IMR-90 (cell line): ENCODE measurements at regions not wholly inside any gene's neighbourhood (a gene's known extent, or its start where the extent isn't known, plus 50 kb on each side); places are given as distances from the start of the nearest gene placed in this dataset.

Experiments
- ATAC-seq: fragments of 200-7000 bp; cut with Tn5 transposase; 2 replicates; pipeline ENCODE4 v1.9.1; 2020; ENCODE audit warnings: low read depth, mild to moderate bottlenecking, moderate library complexity
- BruUV-seq: library from RNA; stranded (reverse); fragments of 400-500 nt; replicated peaks from 2 replicates; lab custom pipeline; 2021; lab: Mats Ljungman, UMichigan
- CTCF ChIA-PET: fragments of 300-600 bp; formaldehyde crosslinking; extraction: SDS; loops from one replicate; lab custom pipeline; 2021; ENCODE audit warnings: antibody characterized with exemption; lab: Yijun Ruan, JAX
- POLR2A ChIA-PET: fragments of 300-600 bp; sonication (Branson Sonifier 250); formaldehyde crosslinking; loops from one replicate; lab custom pipeline; 2022; ENCODE audit warnings: antibody characterized with exemption; ENCODE audit not compliant: unreplicated experiment; lab: Charles Lee
- DNase-seq: peaks from one replicate; pipeline ENCODE4 v3.0.0; 2013
- H2AFZ ChIP-seq: replicated peaks from 2 replicates; pipeline ENCODE3; 2013; ENCODE audit warnings: low read length, mild to moderate bottlenecking; ENCODE audit not compliant: poor library complexity
- H2AK5ac ChIP-seq: 2 replicates; pipeline ENCODE4 v1.6.1; 2013; ENCODE audit warnings: low read depth, low read length, inconsistent platforms
- H2AK9ac ChIP-seq: replicated peaks from 2 replicates; pipeline ENCODE3; 2013; ENCODE audit warnings: mild to moderate bottlenecking, low read depth, low read length, moderate library complexity; ENCODE audit not compliant: poor library complexity
- H2BK120ac ChIP-seq: 2 replicates; pipeline ENCODE4 v1.6.1; 2013; ENCODE audit warnings: low read depth, low read length, inconsistent platforms
- H2BK15ac ChIP-seq: 3 replicates; pipeline ENCODE4 v1.6.1; 2013; ENCODE audit warnings: low read depth, low read length, inconsistent platforms
- H2BK20ac ChIP-seq: 2 replicates; pipeline ENCODE4 v1.6.1; 2013; ENCODE audit warnings: low read depth, mild to moderate bottlenecking, inconsistent platforms, low read length, moderate library complexity
- H2BK5ac ChIP-seq: 2 replicates; pipeline ENCODE4 v1.6.1; 2013; ENCODE audit warnings: mild to moderate bottlenecking, low read depth, low read length, inconsistent platforms; ENCODE audit not compliant: poor library complexity, severe bottlenecking
- H3K14ac ChIP-seq: replicated peaks from 2 replicates; pipeline ENCODE4 v1.6.1; 2013; ENCODE audit warnings: low read depth, low read length, inconsistent platforms
- H3K18ac ChIP-seq: 2 replicates; pipeline ENCODE4 v1.6.1; 2013; ENCODE audit warnings: low read depth, low read length, control low read depth
- H3K23ac ChIP-seq: 2 replicates; pipeline ENCODE4 v1.6.1; 2013; ENCODE audit warnings: low read depth, low read length, inconsistent platforms
- H3K27ac ChIP-seq: 2 replicates; pipeline ENCODE4 v1.5.1; 2013; ENCODE audit warnings: mild to moderate bottlenecking, control low read depth, low read length; ENCODE audit not compliant: insufficient read depth
- H3K27me3 ChIP-seq: 2 replicates; pipeline ENCODE4 v1.6.1; 2013; ENCODE audit warnings: low read length; ENCODE audit not compliant: control insufficient read depth, insufficient read depth
- H3K36me3 ChIP-seq: 2 replicates; pipeline ENCODE4 v1.6.1; 2013; ENCODE audit warnings: low read length, mixed read lengths; ENCODE audit not compliant: control insufficient read depth, insufficient read depth
- H3K4ac ChIP-seq: 2 replicates; pipeline ENCODE4 v1.6.1; 2013; ENCODE audit warnings: low read depth, low read length, inconsistent platforms
- H3K4me1 ChIP-seq: 2 replicates; pipeline ENCODE4 v1.6.1; 2013; ENCODE audit warnings: low read length, mixed read lengths; ENCODE audit not compliant: control insufficient read depth, insufficient read depth
- H3K4me2 ChIP-seq: 2 replicates; pipeline ENCODE4 v1.6.1; 2013; ENCODE audit warnings: low read depth, mild to moderate bottlenecking, control low read depth, low read length, moderate library complexity
- H3K4me3 ChIP-seq: 2 replicates; pipeline ENCODE4 v1.5.1; 2013; ENCODE audit warnings: low read depth, mild to moderate bottlenecking, control low read depth, low read length, moderate library complexity; ENCODE audit not compliant: insufficient read depth
- H3K56ac ChIP-seq: 2 replicates; pipeline ENCODE4 v1.6.1; 2013; ENCODE audit warnings: low read length, inconsistent platforms; ENCODE audit not compliant: insufficient read depth; ENCODE audit errors: extremely low read depth
- H3K79me1 ChIP-seq, 2 experiments: 2 replicates each; pipeline ENCODE4 v1.6.1; 2013; ENCODE audit warnings: low read length in 2 of 2, inconsistent platforms in 1 of 2, low read depth in 1 of 2
- H3K9ac ChIP-seq: 2 replicates; pipeline ENCODE4 v1.6.1; 2013; ENCODE audit warnings: low read depth, low read length, control low read depth
- H3K9me1 ChIP-seq: 2 replicates; pipeline ENCODE4 v1.6.1; 2013; ENCODE audit warnings: low read length, inconsistent platforms; ENCODE audit not compliant: insufficient read depth
- H3K9me3 ChIP-seq: 2 replicates; pipeline ENCODE4 v1.6.1; 2013; ENCODE audit warnings: low read length; ENCODE audit not compliant: control insufficient read depth, insufficient read depth
- H4K20me1 ChIP-seq: 2 replicates; pipeline ENCODE4 v1.6.1; 2013; ENCODE audit warnings: low read length, inconsistent platforms; ENCODE audit not compliant: insufficient read depth
- H4K5ac ChIP-seq: 2 replicates; pipeline ENCODE4 v1.6.1; 2013; ENCODE audit warnings: mild to moderate bottlenecking, low read depth, low read length, control low read depth
- H4K8ac ChIP-seq, 2 experiments: 2 replicates each; pipeline ENCODE4 v1.6.1; 2013; ENCODE audit warnings: low read depth in 2 of 2, low read length in 2 of 2, control low read depth in 1 of 2, inconsistent platforms in 1 of 2
- H4K91ac ChIP-seq: 2 replicates; pipeline ENCODE4 v1.6.1; 2013; ENCODE audit warnings: low read depth, low read length, inconsistent platforms; ENCODE audit not compliant: insufficient read depth
- BHLHE40 ChIP-seq: fragments of 150-350 bp; IDR thresholded peaks from 2 replicates; pipeline ENCODE4 v1.6.1; 2016; ENCODE audit warnings: mild to moderate bottlenecking, low read depth, low read length
- CEBPB ChIP-seq: IDR thresholded peaks from 2 replicates; pipeline ENCODE4 v1.6.1; 2012; ENCODE audit warnings: low read depth, low read length, improper control_type of control experiment
- CTCF ChIP-seq: conservative IDR thresholded peaks from 2 replicates; pipeline ENCODE4 v1.5.1; 2012; ENCODE audit warnings: mild to moderate bottlenecking, low read depth, low read length, improper control_type of control experiment
- ELK1 ChIP-seq: fragments of 150-350 bp; IDR thresholded peaks from 2 replicates; pipeline ENCODE4 v1.6.1; 2016; ENCODE audit warnings: low read depth, mild to moderate bottlenecking, low read length, moderate library complexity, borderline replicate concordance
- MAFK ChIP-seq: IDR thresholded peaks from 2 replicates; pipeline ENCODE4 v1.6.1; 2012; ENCODE audit warnings: low read depth, low read length, improper control_type of control experiment
- MAZ ChIP-seq: IDR thresholded peaks from 2 replicates; pipeline ENCODE4 v1.6.1; 2012; ENCODE audit warnings: low read depth, mild to moderate bottlenecking, low read length, improper control_type of control experiment, moderate library complexity, borderline replicate concordance
- MXI1 ChIP-seq: IDR thresholded peaks from 2 replicates; pipeline ENCODE4 v1.6.1; 2012; ENCODE audit warnings: low read depth, mild to moderate bottlenecking, low read length, moderate library complexity, borderline replicate concordance
- POLR2A ChIP-seq: IDR thresholded peaks from 2 replicates; pipeline ENCODE4 v1.6.1; 2012; ENCODE audit warnings: mild to moderate bottlenecking, low read depth, low read length
- RFX5 ChIP-seq: IDR thresholded peaks from 2 replicates; pipeline ENCODE4 v1.8.0; 2012; ENCODE audit warnings: low read depth, mild to moderate bottlenecking, low read length, moderate library complexity
- SMC3 ChIP-seq: fragments of 150-350 bp; IDR thresholded peaks from 2 replicates; pipeline ENCODE4 v1.6.1; 2016; ENCODE audit warnings: low read depth, mild to moderate bottlenecking, antibody characterized with exemption, low read length, moderate library complexity
- USF2 ChIP-seq: fragments of 150-350 bp; IDR thresholded peaks from 2 replicates; pipeline ENCODE4 v1.6.1; 2017; ENCODE audit warnings: mild to moderate bottlenecking, antibody characterized with exemption, low read length, low read depth
- WGBS, 2 experiments: methylation state at CpG; one replicate each; pipeline versions ENCODE4 v1.1.5 to v1.1.7; 2013; ENCODE audit warnings: missing lambda C conversion rate in 2 of 2; ENCODE audit not compliant: insufficient read length in 1 of 2; ENCODE audit errors: extremely low coverage in 2 of 2; 5-methylcytosine and 5-hydroxymethylcytosine counted together
- dilution Hi-C: fragments of 300-500 bp; cut with HindIII; formaldehyde crosslinking; loops from one replicate; pipeline ENCODE4 v1.14.3; 2018; ENCODE audit warnings: low sequenced_read_pairs; ENCODE audit not compliant: unreplicated experiment
- in situ Hi-C: fragments of 300-500 bp; cut with MboI; formaldehyde crosslinking; loops from 3 replicates; pipeline ENCODE4 v1.14.3; 2019; ENCODE audit warnings: low sequenced_read_pairs, inconsistent platforms, mixed read lengths
- intact Hi-C: fragments of 100-400 bp; cut with micrococcal nuclease; formaldehyde crosslinking; loops from 2 replicates; pipeline ENCODE4 v1.10.0; 2022

GRCh38 chr3:154901278-154901677 is 178.8 kb upstream of the MME start:
- ChIA-PET POLR2A (no interaction called here), CTCF (no interaction called here)
- Histone ChIP-seq H2BK120ac (no peak overlapping the region), H2BK15ac (no peak overlapping the region), H3K18ac (no peak overlapping the region), H2BK20ac (no peak overlapping the region), H3K27me3 (no peaks in the 10 kb centered on the region), H2AFZ (no peak overlapping the region), H3K23ac (no peak overlapping the region), H3K36me3 (no peaks in the 10 kb centered on the region), H3K4me1 (peaks cover 3% of the 10 kb centered on the region; the same call in 1 of the 2 replicates), H3K27ac (no peak overlapping the region), H3K14ac (no peak overlapping the region), H3K4me2 (no peak overlapping the region), H4K91ac (no peak overlapping the region), H3K9ac (no peak overlapping the region), H4K8ac (no peak overlapping the region), H4K20me1 (no peaks in the 10 kb centered on the region), H2AK9ac (no peak overlapping the region), H3K9me1 (peaks cover 3% of the 10 kb centered on the region; the same call in 1 of the 2 replicates), H3K4me3 (no peak overlapping the region), H3K9me3 (no peaks in the 10 kb centered on the region), H2BK5ac (no peak overlapping the region), H3K79me1 (no peaks in the 10 kb centered on the region), H4K5ac (no peak overlapping the region), H3K4ac (no peak overlapping the region), H3K56ac (no peak overlapping the region), H2AK5ac (no peak overlapping the region)
- no CpG with 5 or more reads among the region's 2 CpGs for WGBS, 2 experiments
- in situ Hi-C loops (no loop called here), dilution Hi-C loops (no loop called here), intact Hi-C loops (loop anchor here (5.0 kb wide), 1 partner anchor 144 kb away; no protein-coding TSS in a partner anchor)
- TF ChIP-seq BHLHE40: no peak
- TF ChIP-seq POLR2A: no peak
- TF ChIP-seq MAFK: no peak
- TF ChIP-seq CEBPB: no peak
- no peak for TF ChIP-seq RFX5
- no peak for TF ChIP-seq MXI1
- TF ChIP-seq ELK1: no peak
- no peak for TF ChIP-seq USF2
- no peak for TF ChIP-seq MAZ
- TF ChIP-seq CTCF: no peak
- no peak for TF ChIP-seq SMC3
- DNase-seq: peak; percentile 54
- no TSS peak for BruUV-seq
- ATAC-seq: no peak
